ENCODE measurements at regions not wholly inside any gene's neighbourhood (a gene's known extent, or its start where the extent isn't known, plus 50 kb on each side); places are given as distances from the start of the nearest gene placed in this dataset.

- DNase-seq (ENCODE audit: low read depth in 1 of 2, low spot score in 1 of 2): no peak
- Histone ChIP-seq H3K4me3 (replicated peaks; ENCODE audit: insufficient read depth, low read length) (no peak overlapping the region), H3K27me3 (ENCODE audit: insufficient read depth, poor library complexity, severe bottlenecking) (no peaks in the 10 kb centered on the region), H3K27ac (replicated peaks) (no peak overlapping the region)
- TF ChIP-seq SPI1 (IDR thresholded peaks at IDR 0.05; ENCODE audit: borderline replicate concordance, low read depth) (no peak), POLR2AphosphoS5 (IDR thresholded peaks at IDR 0.05; ENCODE audit: low read depth) (no peak), CTCF (IDR thresholded peaks at IDR 0.05; ENCODE audit: insufficient read depth, low read length) (no peak), GABPA (IDR thresholded peaks at IDR 0.05; ENCODE audit: low read depth) (no peak), REST (IDR thresholded peaks at IDR 0.05; ENCODE audit: insufficient replicate concordance, low read depth) (no peak)
These were observed 1089.5 kb upstream of the LRRN3 start for GRCh38 chr7:110001254-110001938.

GRCh38 chr7:110003827-110004226 lies 1087.1 kb upstream of the LRRN3 start:
- DNase-seq (ENCODE audit: low read depth in 1 of 2, low spot score in 1 of 2): no peak
- Histone ChIP-seq H3K4me3 (replicated peaks; ENCODE audit: insufficient read depth, low read length) (no peak overlapping the region), H3K27ac (replicated peaks) (no peak overlapping the region), H3K27me3 (ENCODE audit: insufficient read depth, poor library complexity, severe bottlenecking) (no peaks in the 10 kb centered on the region)
- TF ChIP-seq POLR2AphosphoS5 (IDR thresholded peaks at IDR 0.05; ENCODE audit: low read depth) (no peak), GABPA (IDR thresholded peaks at IDR 0.05; ENCODE audit: low read depth) (no peak), SPI1 (IDR thresholded peaks at IDR 0.05; ENCODE audit: borderline replicate concordance, low read depth) (no peak), REST (IDR thresholded peaks at IDR 0.05; ENCODE audit: insufficient replicate concordance, low read depth) (no peak), CTCF (IDR thresholded peaks at IDR 0.05; ENCODE audit: insufficient read depth, low read length) (no peak)

- Histone ChIP-seq H3K27me3 (ENCODE audit: insufficient read depth, poor library complexity, severe bottlenecking) (no peaks in the 10 kb centered on the region), H3K27ac (replicated peaks) (no peak overlapping the region), H3K4me3 (replicated peaks; ENCODE audit: insufficient read depth, low read length) (no peak overlapping the region)
- no peak for DNase-seq (ENCODE audit: low read depth in 1 of 2, low spot score in 1 of 2)
- no peak for TF ChIP-seq SPI1 (IDR thresholded peaks at IDR 0.05; ENCODE audit: borderline replicate concordance, low read depth)
These were observed 1083.4 kb upstream of the LRRN3 start for GRCh38 chr7:110007320-110008063.

GRCh38 chr7:110010359-110010758 lies 1080.6 kb upstream of the LRRN3 start:
- Histone ChIP-seq H3K4me3 (replicated peaks; ENCODE audit: insufficient read depth, low read length) (no peak overlapping the region), H3K27me3 (ENCODE audit: insufficient read depth, poor library complexity, severe bottlenecking) (no peaks in the 10 kb centered on the region), H3K27ac (replicated peaks) (no peak overlapping the region)
- no peak for TF ChIP-seq REST (IDR thresholded peaks at IDR 0.05; ENCODE audit: insufficient replicate concordance, low read depth)
- peak; percentile 52; the same call in 1 of the 2 replicates for TF ChIP-seq SPI1 (IDR thresholded peaks at IDR 0.05; ENCODE audit: borderline replicate concordance, low read depth)
- no peak for TF ChIP-seq CTCF (IDR thresholded peaks at IDR 0.05; ENCODE audit: insufficient read depth, low read length)
- no peak for TF ChIP-seq POLR2AphosphoS5 (IDR thresholded peaks at IDR 0.05; ENCODE audit: low read depth)
- no peak for TF ChIP-seq GABPA (IDR thresholded peaks at IDR 0.05; ENCODE audit: low read depth)
- peak in 1 of 2 experiments; percentile 5 for DNase-seq (ENCODE audit: low read depth in 1 of 2, low spot score in 1 of 2)

All from HL-60 (cell line).